ENCODE measurements at regions not wholly inside any gene's neighbourhood (a gene's known extent, or its start where the extent isn't known, plus 50 kb on each side); places are given as distances from the start of the nearest gene placed in this dataset.
A peak's percentile ranks its signal among the peaks of the same experiment; 100 is the strongest.

DNA sequence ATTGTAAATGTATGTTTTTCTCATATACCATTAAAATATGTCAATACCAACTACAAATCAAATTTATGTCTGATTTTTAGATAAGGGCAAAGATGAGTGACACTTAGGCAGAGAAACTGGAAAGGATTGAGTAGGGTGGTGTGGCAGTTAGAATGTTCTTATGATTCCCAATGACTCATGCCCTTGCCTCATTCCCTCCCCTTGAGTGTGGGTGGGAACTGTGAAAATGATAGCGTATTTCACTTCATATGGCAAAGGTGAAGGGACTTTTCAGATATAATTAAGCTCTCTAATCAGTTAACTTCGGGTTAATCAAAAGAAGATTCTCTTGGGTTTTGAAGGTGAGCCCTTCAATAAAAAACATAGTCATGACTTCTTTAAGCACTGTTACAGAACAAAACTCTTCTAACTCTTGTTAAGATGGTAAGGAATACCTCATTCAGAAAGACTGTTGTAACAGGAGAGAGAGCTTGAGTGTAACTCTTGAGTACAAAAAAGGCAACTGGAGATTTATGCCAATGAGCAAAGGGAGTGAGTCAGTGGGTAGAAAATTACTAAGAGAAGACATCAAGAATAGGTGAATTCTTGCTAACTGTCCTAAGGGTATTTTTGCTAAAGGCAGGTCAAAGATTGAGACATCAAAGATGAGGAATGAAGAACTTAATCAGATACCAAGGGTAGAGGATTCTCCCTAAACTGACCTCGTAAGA is 329.5 kb downstream of the KCTD8 start:
- DNase-seq (ENCODE audit: low spot score), result peak; percentile 13

DNA sequence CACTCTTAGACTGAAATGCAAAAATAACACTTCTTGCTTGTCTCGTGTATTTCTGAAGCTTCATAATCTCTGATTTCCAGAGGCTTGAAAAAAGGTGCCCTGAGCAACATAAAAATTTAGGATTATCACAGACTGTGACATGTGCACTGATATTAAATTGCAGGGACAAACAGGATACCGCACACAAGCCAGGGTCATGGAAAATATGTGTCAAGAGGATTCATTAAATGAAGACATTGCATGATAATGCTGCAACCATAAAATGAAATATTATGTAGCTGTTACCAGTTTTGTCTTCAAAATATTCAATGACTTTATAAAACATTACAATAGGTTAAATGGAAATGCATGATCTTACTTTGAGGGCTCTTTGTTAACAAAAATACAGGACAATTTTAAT is 328.0 kb downstream of the KCTD8 start:
- no peak for DNase-seq (ENCODE audit: low spot score)

DNA sequence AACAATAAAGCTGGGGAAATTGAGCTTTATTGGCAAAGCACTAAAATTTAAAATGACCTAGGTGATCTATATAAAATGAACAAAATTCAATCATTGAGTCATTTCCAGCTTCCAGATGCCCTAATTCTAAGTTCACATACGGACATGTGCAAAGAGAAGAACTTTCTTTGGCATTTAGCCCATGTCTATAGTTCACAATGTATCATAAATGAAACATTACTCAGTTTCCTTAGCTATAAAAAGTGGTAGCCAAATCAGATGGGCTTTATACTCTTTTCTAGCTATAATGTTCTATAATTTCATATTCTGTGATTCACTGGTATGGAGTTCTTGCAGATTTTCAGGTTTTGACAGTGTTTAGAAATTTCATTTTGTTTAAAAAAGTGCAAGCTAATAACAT is 327.4 kb downstream of the KCTD8 start:
- no peak for DNase-seq (ENCODE audit: low spot score)

Measured in RKO (cell line).